KOPT-K1 (cell line): ENCODE measurements at regions not wholly inside any gene's neighbourhood (a gene's known extent, or its start where the extent isn't known, plus 50 kb on each side); places are given as distances from the start of the nearest gene placed in this dataset.
"Not testable (repeated sequence)": the region's sequence is repeated elsewhere in the genome, so short reads cannot be mapped to it uniquely, and the experiment has no call there.

Experiments used
- H3K27ac ChIP-seq: fragments of 200-600 bp; sonication (generic); 2 replicates; pipeline ENCODE4 v1.5.1; 2016; ENCODE audit warnings: antibody characterized with exemption, mild to moderate bottlenecking, low read depth, low read length; ENCODE audit not compliant: poor library complexity, severe bottlenecking
- H3K36me3 ChIP-seq: fragments of 200-600 bp; sonication (generic); 2 replicates; pipeline ENCODE4 v1.5.1; 2017; ENCODE audit warnings: antibody characterized with exemption, mild to moderate bottlenecking, low read length, moderate library complexity; ENCODE audit not compliant: insufficient read depth
- H3K9me3 ChIP-seq: fragments of 200-600 bp; sonication (generic); 2 replicates; pipeline ENCODE4 v1.5.1; 2017; ENCODE audit warnings: antibody characterized with exemption, low read length, mild to moderate bottlenecking; ENCODE audit not compliant: insufficient read depth, poor library complexity, severe bottlenecking

DNA sequence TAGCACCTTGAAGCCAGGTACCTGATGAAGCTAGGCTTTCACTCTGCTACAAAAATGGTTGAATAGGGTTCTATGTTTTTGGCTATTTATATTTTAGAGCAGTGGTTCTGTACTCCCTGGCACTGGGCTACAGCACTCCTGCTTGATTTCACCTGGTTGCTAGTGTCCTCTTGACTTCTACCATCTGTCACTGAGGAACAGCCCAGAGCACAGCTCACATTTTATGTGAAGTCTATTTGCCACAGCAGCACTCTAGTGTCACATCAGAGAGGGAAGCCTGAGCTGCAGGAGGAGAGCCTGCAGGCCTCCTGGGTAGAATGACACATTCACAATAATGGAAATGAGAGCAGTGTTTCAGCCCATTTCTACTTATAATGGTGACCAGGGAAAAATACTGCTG, 184.2 kb downstream of the ZNF486 start:
- H3K36me3 ChIP-seq, result no peaks in the 10 kb centered on the region
- H3K27ac ChIP-seq, result no peak overlapping the region
- peaks cover 8% of the 10 kb centered on the region for H3K9me3 ChIP-seq

DNA sequence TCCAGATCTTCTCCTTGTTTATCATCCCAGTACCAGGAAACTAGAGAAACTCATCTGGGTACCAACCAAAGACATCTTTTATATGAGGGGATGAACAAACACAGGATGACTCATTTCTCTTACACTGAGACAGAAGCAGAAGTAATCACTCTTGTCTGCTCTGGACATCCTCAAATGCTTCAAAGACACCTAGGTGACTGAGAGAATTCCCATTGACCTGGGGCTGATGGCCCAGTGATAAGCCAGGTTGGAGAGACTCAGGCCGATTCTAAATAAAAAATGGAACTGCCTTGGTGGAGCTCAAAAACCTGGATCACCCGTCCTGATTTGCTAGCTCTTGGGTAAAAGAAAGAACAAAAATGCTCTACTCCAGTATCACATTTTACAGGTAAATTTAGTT, 182.2 kb downstream of the ZNF486 start:
- H3K36me3 ChIP-seq, result no peaks in the 10 kb centered on the region
- H3K27ac ChIP-seq, result no peak overlapping the region
- peaks cover 1% of the 10 kb centered on the region for H3K9me3 ChIP-seq

DNA sequence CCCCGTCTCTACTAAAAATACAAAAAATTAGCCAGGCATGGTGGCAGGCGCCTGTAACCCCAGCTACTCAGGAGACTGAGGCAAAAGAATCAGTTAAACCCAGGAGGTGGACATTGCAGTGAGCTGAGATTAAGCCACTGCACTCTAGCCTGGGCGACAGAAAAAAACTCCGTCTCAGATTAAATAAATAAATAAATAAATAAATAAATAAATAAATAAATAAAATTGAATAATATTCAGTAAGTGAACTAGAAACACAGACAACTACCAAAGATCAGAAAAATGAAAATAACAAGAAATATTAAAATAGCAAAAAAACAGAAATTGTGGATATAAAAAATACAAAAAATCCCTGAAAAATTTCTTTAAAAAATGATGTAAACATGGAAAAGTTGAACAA, 172.4 kb downstream of the ZNF486 start:
- H3K27ac ChIP-seq, result no peak overlapping the region
- H3K36me3 ChIP-seq, result no peaks in the 10 kb centered on the region
- no peaks in the 10 kb centered on the region for H3K9me3 ChIP-seq

DNA sequence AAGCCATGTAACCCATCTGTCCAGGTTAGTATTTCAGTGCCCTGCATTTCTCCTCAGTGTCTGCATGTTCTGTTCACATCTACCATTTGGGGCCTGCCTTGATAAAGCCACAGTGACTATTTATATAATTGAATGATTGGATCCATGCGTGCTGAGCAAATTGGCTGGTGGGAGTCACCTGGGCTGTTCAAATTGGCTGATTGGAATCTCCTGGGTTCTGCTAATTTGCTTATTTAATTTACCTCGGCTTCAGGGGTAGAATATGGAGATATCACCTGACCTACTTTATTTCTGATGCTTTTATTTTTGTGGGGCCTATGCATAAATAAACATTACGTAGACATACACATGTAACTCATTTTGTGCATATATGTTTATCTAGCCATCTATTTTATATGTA, 167.7 kb downstream of the ZNF486 start:
- Histone ChIP-seq H3K36me3 (no peaks in the 10 kb centered on the region), H3K27ac (no peak overlapping the region), H3K9me3 (no peaks in the 10 kb centered on the region)

DNA sequence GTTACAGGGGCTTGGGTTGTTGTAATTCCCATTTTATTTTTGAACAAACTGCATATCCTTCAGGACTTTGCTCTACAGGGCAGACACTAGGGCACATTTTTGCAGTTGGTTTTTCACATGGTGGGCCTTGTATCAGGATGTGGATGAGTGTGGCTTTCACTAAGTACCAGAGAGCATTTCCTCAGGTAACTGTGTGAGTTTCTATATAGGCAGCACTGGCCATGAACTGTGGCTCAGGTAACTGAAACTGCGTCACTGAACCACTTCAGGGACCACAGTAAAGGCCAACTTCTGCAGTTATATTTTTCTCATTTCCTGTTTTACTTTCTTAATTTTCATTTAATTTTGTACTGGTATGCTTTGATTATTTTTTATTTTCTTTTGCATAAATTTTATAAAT, 166.5 kb downstream of the ZNF486 start:
- no peak overlapping the region for H3K27ac ChIP-seq
- H3K9me3 ChIP-seq, result no peaks in the 10 kb centered on the region
- H3K36me3 ChIP-seq, result no peaks in the 10 kb centered on the region

DNA sequence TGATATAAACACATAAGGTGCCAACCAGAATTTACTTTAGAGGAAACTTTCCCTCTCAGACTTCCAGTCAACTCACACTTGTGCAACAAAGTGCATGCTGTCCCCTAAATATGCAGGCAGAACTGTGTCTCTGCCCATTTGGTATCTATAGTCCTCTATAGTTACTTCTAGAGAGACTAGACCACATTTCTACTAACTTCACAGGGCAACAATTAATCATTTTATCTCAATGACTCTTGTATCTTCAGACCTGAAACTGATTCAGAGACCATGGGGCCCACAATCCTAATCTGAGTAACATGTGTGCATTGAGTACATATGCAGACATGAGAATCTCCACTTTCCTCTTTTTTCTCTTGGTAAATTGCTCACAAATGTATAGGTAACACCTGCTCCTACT, 158.1 kb downstream of the ZNF486 start:
- Histone ChIP-seq H3K27ac (no peak overlapping the region), H3K36me3 (no peaks in the 10 kb centered on the region), H3K9me3 (peaks cover 5% of the 10 kb centered on the region)

DNA sequence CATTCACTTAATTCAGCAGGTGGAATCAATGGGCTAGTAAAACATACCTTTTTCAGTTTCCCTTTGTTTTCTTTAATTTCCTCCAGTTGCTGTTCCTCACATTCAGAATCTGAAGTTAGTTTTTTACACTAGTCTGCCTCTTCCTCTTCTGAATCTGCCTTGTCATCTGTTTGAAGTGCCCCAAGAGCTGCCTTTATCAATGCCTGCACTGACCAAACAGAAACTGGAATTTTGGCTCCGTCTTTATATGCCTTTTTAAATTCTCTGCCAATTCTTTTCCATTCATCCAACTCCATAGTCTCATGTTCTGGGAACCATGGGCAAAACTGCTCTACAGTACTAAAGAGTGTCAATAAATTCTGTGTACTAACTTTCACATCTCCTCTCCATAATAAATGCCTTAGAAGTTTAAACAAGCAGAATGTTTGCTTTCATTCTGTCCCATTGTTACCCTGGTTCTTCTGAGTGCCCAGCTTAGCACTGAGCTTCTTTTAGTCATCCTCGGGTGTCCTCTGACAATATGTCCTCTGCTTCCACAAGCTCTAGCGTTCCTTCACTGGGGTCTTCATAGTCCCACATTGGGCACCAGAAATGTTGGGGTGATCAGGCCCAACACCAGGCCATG, 154.2 kb downstream of the ZNF486 start:
- H3K36me3 ChIP-seq, result no peaks in the 10 kb centered on the region
- H3K27ac ChIP-seq, result no peak overlapping the region
- H3K9me3 ChIP-seq, result peaks cover 5% of the 10 kb centered on the region

DNA sequence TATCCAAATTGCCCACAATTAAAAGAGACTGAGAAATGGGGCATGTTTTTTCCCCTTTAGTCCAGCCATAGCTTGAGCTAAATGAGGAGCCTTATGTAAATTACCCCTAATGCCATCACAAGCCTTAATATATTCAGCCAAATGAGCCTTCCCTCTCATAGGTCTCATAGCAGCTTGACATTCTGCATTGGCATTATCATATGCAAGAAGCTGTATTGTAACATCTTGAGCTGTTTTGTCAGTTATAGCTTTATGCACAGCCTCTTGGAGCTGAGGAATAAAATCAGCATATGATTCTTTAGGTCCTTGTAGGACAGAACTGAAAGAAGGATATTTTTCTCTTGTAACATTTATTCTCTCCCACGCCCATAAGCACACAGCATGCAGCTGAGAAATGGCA, 153.2 kb downstream of the ZNF486 start:
- Histone ChIP-seq H3K36me3 (no peaks in the 10 kb centered on the region), H3K27ac (no peak overlapping the region), H3K9me3 (peaks cover 5% of the 10 kb centered on the region)

DNA sequence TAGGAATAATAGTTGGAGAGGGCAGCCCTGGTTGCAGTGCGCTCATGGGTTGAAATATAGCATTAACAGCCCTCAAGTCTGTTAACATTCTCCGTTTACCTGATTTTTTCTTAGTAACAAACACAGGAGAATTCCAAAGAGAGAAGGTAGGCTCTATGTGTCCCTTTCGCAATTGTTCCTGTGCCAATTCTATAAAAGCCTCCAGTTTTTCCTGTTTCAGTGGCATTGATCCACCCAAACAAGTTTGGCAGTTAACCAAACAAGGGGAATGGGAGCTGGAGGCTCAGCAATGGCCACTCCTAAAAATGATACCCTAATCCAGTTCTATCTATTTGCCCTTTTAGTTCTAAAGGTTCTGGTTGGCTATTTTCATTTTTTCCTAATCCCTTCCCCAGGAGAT, 151.6 kb downstream of the ZNF486 start:
- Histone ChIP-seq H3K27ac (no peak overlapping the region), H3K36me3 (no peaks in the 10 kb centered on the region), H3K9me3 (peaks cover 5% of the 10 kb centered on the region)

DNA sequence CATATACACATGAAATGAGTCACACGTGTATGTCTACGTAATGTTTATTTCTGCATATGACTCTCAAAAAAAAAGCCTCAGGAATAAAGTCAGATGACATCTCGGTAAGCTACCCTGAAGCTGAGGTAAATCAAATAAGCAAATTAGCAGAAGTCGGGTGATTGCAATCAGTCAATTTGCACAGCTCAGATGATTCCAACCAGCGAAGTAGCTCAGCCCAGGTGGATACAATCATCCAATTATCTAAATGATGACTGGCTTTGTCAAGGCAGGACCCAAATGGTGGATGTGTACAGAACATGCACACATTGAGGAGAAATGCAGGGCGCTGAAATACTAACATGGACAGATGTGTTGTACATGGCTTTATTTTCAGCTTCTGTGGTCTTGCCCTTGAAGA, 148.5 kb downstream of the ZNF486 start:
- Histone ChIP-seq H3K9me3 (peaks cover 5% of the 10 kb centered on the region), H3K36me3 (no peaks in the 10 kb centered on the region), H3K27ac (no peak overlapping the region)

DNA sequence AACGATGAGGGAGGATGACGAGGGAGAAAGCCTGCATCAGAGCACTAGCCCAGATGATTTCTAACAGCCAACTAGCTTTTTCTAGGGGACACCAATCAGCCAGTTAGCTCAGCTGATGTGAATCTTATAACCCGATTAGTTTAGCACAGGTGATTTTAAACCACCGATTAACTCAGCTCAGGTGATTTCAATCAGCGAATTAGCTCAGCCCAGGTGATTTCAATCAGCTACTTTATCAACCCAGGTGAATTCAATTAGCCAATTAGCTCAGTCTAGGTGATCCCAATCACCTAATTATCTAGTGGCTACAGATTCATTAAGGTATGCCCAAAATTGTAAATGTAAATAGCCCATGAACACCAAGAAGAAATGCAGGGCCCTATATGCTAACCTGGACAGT, 146.9 kb downstream of the ZNF486 start:
- no peaks in the 10 kb centered on the region for H3K36me3 ChIP-seq
- no peak overlapping the region for H3K27ac ChIP-seq
- H3K9me3 ChIP-seq, result peaks cover 5% of the 10 kb centered on the region

DNA sequence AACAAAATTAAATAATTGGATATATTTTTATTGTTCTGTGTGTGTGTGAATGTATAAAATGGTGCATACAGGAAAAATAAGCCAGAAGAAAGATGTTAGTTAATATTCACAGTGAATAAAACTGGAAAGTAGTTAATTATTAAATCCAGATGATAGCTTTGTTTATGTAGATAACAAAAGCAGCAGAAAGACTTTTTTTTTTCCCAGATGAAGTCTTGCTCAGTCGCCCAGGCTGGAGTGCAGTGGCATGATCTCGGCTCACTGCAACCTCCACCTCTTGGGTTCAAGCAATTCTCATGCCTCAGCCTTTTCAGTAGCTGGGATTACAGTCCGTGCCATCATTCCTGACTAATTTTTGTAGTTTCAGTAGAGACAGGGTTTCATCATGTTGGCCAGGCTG, 140.1 kb downstream of the ZNF486 start:
- no peaks in the 10 kb centered on the region for H3K36me3 ChIP-seq
- H3K9me3 ChIP-seq, result no peaks in the 10 kb centered on the region
- no peak overlapping the region for H3K27ac ChIP-seq

DNA sequence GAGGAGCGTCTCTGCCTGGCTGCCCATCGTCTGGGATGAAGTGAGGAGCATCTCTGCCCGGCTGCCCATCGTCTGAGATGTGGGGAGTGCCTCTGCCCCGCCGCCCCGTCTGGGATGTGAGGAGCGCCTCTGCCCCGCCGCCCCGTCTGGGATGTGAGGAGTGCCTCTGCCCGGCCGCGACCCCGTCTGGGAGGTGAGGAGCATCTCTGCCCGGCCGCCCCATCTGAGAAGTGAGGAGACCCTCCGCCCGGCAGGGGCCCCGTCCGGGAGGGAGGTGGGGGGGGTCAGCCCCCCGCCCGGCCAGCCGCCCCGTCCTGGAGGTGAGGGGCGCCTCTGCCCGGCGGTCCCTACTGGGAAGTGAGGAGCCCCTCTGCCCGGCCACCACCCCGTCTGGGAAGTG, 129.3 kb downstream of the ZNF486 start:
- H3K27ac ChIP-seq, H3K36me3 ChIP-seq, H3K9me3 ChIP-seq: not testable (repeated sequence)

DNA sequence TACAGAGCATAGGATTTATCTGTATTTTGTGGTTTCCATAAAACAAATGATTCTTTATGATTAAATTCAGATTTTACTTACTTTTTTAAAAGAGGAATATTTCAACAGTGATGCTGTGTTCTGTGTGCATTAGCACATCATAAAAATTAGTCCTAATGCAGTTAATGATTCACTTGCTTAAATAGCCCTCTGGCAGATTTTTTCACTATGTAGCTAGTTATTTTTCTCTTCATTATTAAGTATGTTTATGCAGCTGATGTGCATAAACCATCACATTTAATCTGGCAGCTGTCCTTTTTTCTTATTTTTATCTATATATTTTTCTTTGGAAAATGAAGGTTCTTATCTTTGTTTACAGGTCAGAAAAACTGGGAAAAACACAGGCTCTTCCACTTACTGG, 127.2 kb downstream of the ZNF486 start:
- H3K27ac ChIP-seq, result no peak overlapping the region
- no peaks in the 10 kb centered on the region for H3K36me3 ChIP-seq
- peaks cover 4% of the 10 kb centered on the region for H3K9me3 ChIP-seq

DNA sequence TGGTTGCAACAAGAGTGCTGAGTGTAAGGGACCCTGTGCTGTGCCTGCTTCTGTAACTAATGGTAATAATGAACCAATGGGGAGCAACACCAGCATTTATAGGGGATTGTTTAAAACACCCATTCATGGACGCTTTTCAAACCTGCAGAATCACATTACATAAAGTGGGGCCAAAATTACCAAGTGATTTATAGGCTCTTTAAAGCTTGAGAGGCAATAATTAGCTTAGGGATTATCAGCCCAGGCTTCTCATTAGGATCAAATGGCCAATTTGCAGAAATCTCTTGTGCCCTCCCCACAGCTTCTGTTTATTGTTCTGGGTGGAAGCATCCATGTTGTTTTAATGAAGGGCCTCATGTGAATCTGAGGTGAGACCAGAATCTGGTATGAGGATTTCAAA, 125.5 kb downstream of the ZNF486 start:
- not testable (repeated sequence) for H3K9me3 ChIP-seq, H3K27ac ChIP-seq, H3K36me3 ChIP-seq

DNA sequence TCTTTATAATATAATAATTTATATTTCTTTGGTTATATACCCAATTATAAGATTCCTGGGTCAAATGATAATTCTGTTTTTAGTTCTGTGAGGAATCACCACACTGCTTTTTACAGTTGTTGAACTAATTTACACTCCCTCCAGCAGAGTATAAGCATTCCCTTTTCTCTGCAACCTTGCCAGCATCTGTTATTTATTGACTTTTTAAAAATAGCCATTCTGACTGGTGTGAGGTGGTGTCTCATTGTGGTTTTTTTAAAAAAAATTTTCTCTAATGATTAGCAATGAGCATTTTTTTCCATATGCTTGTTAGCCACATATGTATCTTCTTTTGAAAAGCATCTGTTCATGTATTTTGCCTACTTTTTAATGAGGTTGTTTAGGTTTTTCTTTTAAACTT, 122.2 kb downstream of the ZNF486 start:
- no peaks in the 10 kb centered on the region for H3K9me3 ChIP-seq
- H3K36me3 ChIP-seq, result no peaks in the 10 kb centered on the region
- H3K27ac ChIP-seq, result no peak overlapping the region

DNA sequence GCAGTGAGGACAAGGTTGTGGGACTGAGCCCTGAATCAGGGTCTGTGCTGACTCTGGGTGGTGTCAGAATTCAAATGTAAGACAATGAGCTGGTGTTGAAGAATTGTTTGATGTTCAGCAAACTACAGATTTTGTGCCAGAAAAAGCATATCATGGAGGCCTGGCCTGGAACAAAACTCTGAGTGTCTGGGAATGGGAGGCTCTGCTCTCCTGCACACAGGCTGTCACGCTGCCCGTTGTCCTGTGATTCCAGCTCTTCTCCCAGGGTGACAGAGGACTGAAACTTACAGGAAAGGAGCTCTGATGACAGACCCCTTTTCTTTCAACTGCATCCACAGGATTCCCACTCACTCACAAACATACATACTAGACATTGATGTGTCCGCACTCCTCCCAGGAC, 120.1 kb downstream of the ZNF486 start:
- Histone ChIP-seq H3K27ac (no peak overlapping the region), H3K9me3 (no peaks in the 10 kb centered on the region), H3K36me3 (no peaks in the 10 kb centered on the region)
